ENCODE measurements at regions not wholly inside any gene's neighbourhood (a gene's known extent, or its start where the extent isn't known, plus 50 kb on each side); places are given as distances from the start of the nearest gene placed in this dataset.

- TF ChIP-seq POLR2AphosphoS5 (IDR thresholded peaks at IDR 0.05) (no peak), CTCF (IDR thresholded peaks at IDR 0.05) (no peak), POLR2A (IDR thresholded peaks at IDR 0.05) (no peak)
Measured at GRCh38 chr6:4591218-4591617, 185.0 kb upstream of the CDYL start.

All from gastroesophageal sphincter (tissue), 3 donors.